PC-3 (cell line): ENCODE measurements at regions not wholly inside any gene's neighbourhood (a gene's known extent, or its start where the extent isn't known, plus 50 kb on each side); places are given as distances from the start of the nearest gene placed in this dataset.

ENCODE experiments used
- ATAC-seq: fragments of 200-7000 bp; cut with Tn5 transposase; 2 replicates; pipeline ENCODE4 v1.9.1; 2020; ENCODE audit warnings: mild to moderate bottlenecking, moderate library complexity
- BruUV-seq: library from RNA; stranded (reverse); fragments of 400-500 nt; replicated peaks from 2 replicates; lab custom pipeline; 2021; lab: Mats Ljungman, UMichigan
- CTCF ChIA-PET: fragments of 300-600 bp; sonication (Branson Sonifier 250); formaldehyde crosslinking; loops from one replicate; lab custom pipeline; 2022; ENCODE audit warnings: antibody characterized with exemption; lab: Charles Lee
- POLR2A ChIA-PET: fragments of 300-600 bp; sonication (Branson Sonifier 250); formaldehyde crosslinking; loops from one replicate; lab custom pipeline; 2022; ENCODE audit warnings: antibody characterized with exemption; ENCODE audit not compliant: unreplicated experiment; lab: Charles Lee
- DNase-seq: peaks from one replicate; pipeline ENCODE4 v3.0.0-alpha.2; 2015
- H2AFZ ChIP-seq: fragments of 300-600 bp; sonication (generic); 2 replicates; pipeline ENCODE4 v1.6.0; 2016; ENCODE audit warnings: antibody characterized with exemption, low read length
- H3F3A ChIP-seq: fragments of 300-600 bp; sonication (generic); one replicate; pipeline ENCODE4 v1.6.0; 2017; ENCODE audit warnings: antibody characterized with exemption, low read length, control low read depth, mild to moderate bottlenecking; ENCODE audit not compliant: unreplicated experiment
- H3K27ac ChIP-seq: fragments of 300-600 bp; sonication (generic); 2 replicates; pipeline ENCODE4 v1.5.1; 2016; ENCODE audit warnings: mild to moderate bottlenecking, low read length
- H3K27me3 ChIP-seq: fragments of 300-600 bp; sonication (generic); 2 replicates; pipeline ENCODE4 v1.6.1; 2016; ENCODE audit warnings: low read length, mixed read lengths
- H3K36me3 ChIP-seq: fragments of 300-600 bp; sonication (generic); 2 replicates; pipeline ENCODE4 v1.6.1; 2016; ENCODE audit warnings: low read depth, mixed run types, low read length, mixed read lengths
- H3K4me1 ChIP-seq: fragments of 300-600 bp; sonication (generic); 2 replicates; pipeline ENCODE4 v1.5.1; 2016; ENCODE audit warnings: low read length; ENCODE audit not compliant: insufficient read depth
- H3K4me2 ChIP-seq: fragments of 300-600 bp; sonication (generic); 2 replicates; pipeline ENCODE4 v1.6.0; 2016; ENCODE audit warnings: low read length
- H3K4me3 ChIP-seq: fragments of 300-600 bp; sonication (generic); 2 replicates; pipeline ENCODE4 v1.5.1; 2016; ENCODE audit warnings: mild to moderate bottlenecking, low read length, mixed read lengths
- H3K79me2 ChIP-seq: fragments of 300-600 bp; sonication (generic); 2 replicates; pipeline ENCODE4 v1.6.1; 2017; ENCODE audit warnings: low read length, mixed read lengths
- H3K9ac ChIP-seq: fragments of 300-600 bp; sonication (generic); 2 replicates; pipeline ENCODE4 v1.6.0; 2016; ENCODE audit warnings: mild to moderate bottlenecking, low read length
- H3K9me2 ChIP-seq: fragments of 300-600 bp; sonication (generic); replicated peaks from 2 replicates; pipeline ENCODE4 v1.6.1; 2016; ENCODE audit warnings: mixed run types, low read length, mixed read lengths
- H3K9me3 ChIP-seq: fragments of 300-600 bp; sonication (generic); 2 replicates; pipeline ENCODE4 v1.6.1; 2016; ENCODE audit warnings: low read length, mixed read lengths
- H4K20me1 ChIP-seq: fragments of 300-600 bp; sonication (generic); 2 replicates; pipeline ENCODE4 v1.6.1; 2016; ENCODE audit warnings: low read length, mixed read lengths
- EZH2 ChIP-seq: fragments of 300-600 bp; sonication (generic); IDR thresholded peaks from one replicate; pipeline ENCODE4 v1.6.1; 2017; ENCODE audit warnings: antibody characterized with exemption, mild to moderate bottlenecking, low read length; ENCODE audit not compliant: unreplicated experiment
- EZH2phosphoT487 ChIP-seq: fragments of 300-600 bp; sonication (generic); IDR thresholded peaks from 2 replicates; pipeline ENCODE4 v1.6.1; 2018; ENCODE audit warnings: mild to moderate bottlenecking, antibody characterized with exemption, low read length, borderline replicate concordance
- intact Hi-C: fragments of 100-400 bp; cut with micrococcal nuclease; formaldehyde crosslinking; loops from 2 replicates; pipeline ENCODE4 v1.9.0; 2023
- TF ChIP-seq, protein P1 (sequence below): fragments of 300-600 bp; sonication (generic); conservative IDR thresholded peaks from 2 replicates; pipeline ENCODE4 v1.5.1; 2017; ENCODE audit warnings: antibody characterized with exemption, low read depth, mild to moderate bottlenecking, low read length

GRCh38 chr14:58848365-58848764, 210.6 kb downstream of the DACT1 start:
- H3K79me2 ChIP-seq: no peaks in the 10 kb centered on the region
- no peak overlapping the region for H2AFZ ChIP-seq
- H4K20me1 ChIP-seq: no peaks in the 10 kb centered on the region
- no peaks in the 10 kb centered on the region for H3K9me2 ChIP-seq
- no peak overlapping the region for H3K27ac ChIP-seq
- no peaks in the 10 kb centered on the region for H3K36me3 ChIP-seq
- no peak overlapping the region for H3K4me2 ChIP-seq
- intact Hi-C loops: no loop called here
- H3K27me3 ChIP-seq: peaks cover 81% of the 10 kb centered on the region
- no peak overlapping the region for H3K4me3 ChIP-seq
- BruUV-seq: no TSS peak
- H3K4me1 ChIP-seq: no peaks in the 10 kb centered on the region
- no peak for ATAC-seq
- H3K9me3 ChIP-seq: no peaks in the 10 kb centered on the region
- no peaks in the 10 kb centered on the region for H3F3A ChIP-seq
- no peak overlapping the region for H3K9ac ChIP-seq
- TF ChIP-seq, protein P1, sequence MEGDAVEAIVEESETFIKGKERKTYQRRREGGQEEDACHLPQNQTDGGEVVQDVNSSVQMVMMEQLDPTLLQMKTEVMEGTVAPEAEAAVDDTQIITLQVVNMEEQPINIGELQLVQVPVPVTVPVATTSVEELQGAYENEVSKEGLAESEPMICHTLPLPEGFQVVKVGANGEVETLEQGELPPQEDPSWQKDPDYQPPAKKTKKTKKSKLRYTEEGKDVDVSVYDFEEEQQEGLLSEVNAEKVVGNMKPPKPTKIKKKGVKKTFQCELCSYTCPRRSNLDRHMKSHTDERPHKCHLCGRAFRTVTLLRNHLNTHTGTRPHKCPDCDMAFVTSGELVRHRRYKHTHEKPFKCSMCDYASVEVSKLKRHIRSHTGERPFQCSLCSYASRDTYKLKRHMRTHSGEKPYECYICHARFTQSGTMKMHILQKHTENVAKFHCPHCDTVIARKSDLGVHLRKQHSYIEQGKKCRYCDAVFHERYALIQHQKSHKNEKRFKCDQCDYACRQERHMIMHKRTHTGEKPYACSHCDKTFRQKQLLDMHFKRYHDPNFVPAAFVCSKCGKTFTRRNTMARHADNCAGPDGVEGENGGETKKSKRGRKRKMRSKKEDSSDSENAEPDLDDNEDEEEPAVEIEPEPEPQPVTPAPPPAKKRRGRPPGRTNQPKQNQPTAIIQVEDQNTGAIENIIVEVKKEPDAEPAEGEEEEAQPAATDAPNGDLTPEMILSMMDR: no peak
- TF ChIP-seq EZH2: no peak
- no peak for TF ChIP-seq EZH2phosphoT487
- ChIA-PET POLR2A (no interaction called here), CTCF (interaction anchor here (0.6 kb wide), 1 partner anchor 34 kb away, joined by 3 read pairs; no protein-coding TSS in a partner anchor)
- DNase-seq: no peak

DNA sequence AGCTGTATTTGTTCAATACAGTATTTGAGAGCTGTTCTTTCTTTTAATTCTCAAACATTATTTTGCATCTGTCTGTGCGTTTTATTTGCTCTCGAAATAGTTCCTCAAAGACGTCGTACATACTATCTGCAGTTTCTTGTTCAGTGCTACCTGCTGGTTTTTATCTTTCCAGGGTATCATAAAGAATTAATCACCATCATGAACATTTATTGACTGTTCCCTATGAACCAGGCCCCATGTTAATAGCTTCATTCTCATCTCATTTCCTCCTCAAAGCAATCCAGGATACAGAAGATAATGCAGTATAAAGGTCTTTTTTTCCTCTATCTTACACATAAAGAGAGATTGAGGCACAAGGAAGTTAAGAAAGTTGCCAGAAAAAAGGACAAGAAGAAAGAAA, 211.8 kb downstream of the DACT1 start:
- CTCF ChIA-PET: no interaction called here
- DNase-seq (no peak), ATAC-seq (no peak)
- H3K4me2 ChIP-seq: no peak overlapping the region
- TF ChIP-seq EZH2 (no peak), EZH2phosphoT487 (no peak)
- TF ChIP-seq, protein P1: no peak
- H3K4me1 ChIP-seq: no peaks in the 10 kb centered on the region
- BruUV-seq: no TSS peak
- H3K9me3 ChIP-seq: no peaks in the 10 kb centered on the region
- no peaks in the 10 kb centered on the region for H3K36me3 ChIP-seq
- H3K27me3 ChIP-seq: peaks cover 75% of the 10 kb centered on the region
- no peaks in the 10 kb centered on the region for H3K79me2 ChIP-seq
- intact Hi-C loops: no loop called here
- no peak overlapping the region for H3K9ac ChIP-seq
- POLR2A ChIA-PET: no interaction called here
- H2AFZ ChIP-seq: no peak overlapping the region
- H3K4me3 ChIP-seq: no peak overlapping the region
- H3K9me2 ChIP-seq: no peaks in the 10 kb centered on the region
- no peak overlapping the region for H3K27ac ChIP-seq
- H4K20me1 ChIP-seq: no peaks in the 10 kb centered on the region
- H3F3A ChIP-seq: no peaks in the 10 kb centered on the region

DNA sequence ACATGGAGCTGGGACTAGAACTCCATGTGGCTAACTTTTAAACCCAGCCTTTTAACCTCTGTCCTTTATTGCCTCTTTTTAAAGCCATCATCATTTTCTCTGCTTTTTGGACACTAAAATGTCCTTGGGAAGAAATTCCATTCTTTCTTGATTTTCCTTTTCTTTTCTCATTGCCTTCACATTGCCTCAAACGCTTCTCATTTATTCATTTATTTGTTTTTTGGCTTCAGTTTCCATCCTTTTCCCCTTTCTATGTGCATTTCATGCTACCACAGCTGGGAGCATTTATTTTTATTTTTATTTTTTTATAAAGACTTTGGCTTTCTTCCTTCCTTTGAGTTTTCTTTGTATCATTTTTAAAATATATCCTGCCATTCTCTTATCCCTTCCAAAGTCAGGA, 212.2 kb downstream of the DACT1 start:
- no peak overlapping the region for H3K9ac ChIP-seq
- DNase-seq: no peak
- no TSS peak for BruUV-seq
- ChIA-PET CTCF (no interaction called here), POLR2A (no interaction called here)
- no peak overlapping the region for H3K27ac ChIP-seq
- H3K79me2 ChIP-seq: no peaks in the 10 kb centered on the region
- no peak overlapping the region for H3K4me3 ChIP-seq
- no peaks in the 10 kb centered on the region for H3K9me2 ChIP-seq
- intact Hi-C loops: no loop called here
- H3K4me1 ChIP-seq: no peaks in the 10 kb centered on the region
- no peak overlapping the region for H2AFZ ChIP-seq
- no peak overlapping the region for H3K4me2 ChIP-seq
- H3F3A ChIP-seq: no peaks in the 10 kb centered on the region
- no peaks in the 10 kb centered on the region for H3K36me3 ChIP-seq
- TF ChIP-seq EZH2 (no peak), EZH2phosphoT487 (no peak)
- TF ChIP-seq, protein P1: no peak
- H4K20me1 ChIP-seq: no peaks in the 10 kb centered on the region
- ATAC-seq: no peak
- no peaks in the 10 kb centered on the region for H3K9me3 ChIP-seq
- H3K27me3 ChIP-seq: peaks cover 75% of the 10 kb centered on the region
